ENCODE measurements at regions not wholly inside any gene's neighbourhood (a gene's known extent, or its start where the extent isn't known, plus 50 kb on each side); places are given as distances from the start of the nearest gene placed in this dataset.

DNA sequence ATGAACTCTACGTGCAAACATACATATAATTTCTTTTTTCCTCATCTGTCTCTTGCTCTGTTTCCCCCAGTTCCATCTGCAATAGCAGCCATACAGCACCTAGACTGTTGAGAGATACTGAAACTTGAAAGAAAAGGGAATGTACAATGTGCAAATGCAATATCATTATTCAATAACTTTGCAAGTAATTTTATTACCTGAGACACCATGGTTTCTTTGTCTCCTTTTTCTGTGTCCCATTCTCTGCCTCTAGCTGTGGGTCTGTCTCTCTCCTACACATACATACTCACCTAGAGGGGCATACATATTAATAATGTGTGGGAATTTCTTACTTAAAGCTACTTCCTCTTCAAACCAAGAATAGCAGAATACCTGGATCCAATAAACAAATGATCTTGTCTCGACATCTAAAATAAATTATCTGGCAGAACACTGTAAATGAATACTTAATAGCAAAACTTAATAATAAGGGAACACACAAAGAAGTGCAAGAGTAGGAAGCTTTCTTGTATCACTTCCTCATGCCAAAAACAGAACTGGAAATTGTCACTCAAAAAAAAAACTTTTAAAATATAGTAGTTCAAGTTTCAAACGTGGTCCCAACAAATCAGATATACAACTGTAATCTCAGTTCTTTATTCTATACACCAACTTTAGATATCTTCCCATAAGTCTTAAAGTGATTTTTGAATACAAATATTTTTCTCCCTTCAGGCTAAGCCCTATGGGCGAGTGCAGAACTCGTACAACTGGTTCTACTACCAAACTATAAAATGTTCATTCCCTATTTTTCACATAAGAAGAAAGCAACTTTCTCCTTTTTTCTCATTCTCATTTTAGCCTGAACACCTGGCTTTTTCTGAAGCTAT is 194.6 kb downstream of the NRIP1 start:
- H3K27me3 ChIP-seq = no peaks in the 10 kb centered on the region
- DNase-seq (ENCODE audit: low spot score) = no peak
- TF ChIP-seq, protein P1, sequence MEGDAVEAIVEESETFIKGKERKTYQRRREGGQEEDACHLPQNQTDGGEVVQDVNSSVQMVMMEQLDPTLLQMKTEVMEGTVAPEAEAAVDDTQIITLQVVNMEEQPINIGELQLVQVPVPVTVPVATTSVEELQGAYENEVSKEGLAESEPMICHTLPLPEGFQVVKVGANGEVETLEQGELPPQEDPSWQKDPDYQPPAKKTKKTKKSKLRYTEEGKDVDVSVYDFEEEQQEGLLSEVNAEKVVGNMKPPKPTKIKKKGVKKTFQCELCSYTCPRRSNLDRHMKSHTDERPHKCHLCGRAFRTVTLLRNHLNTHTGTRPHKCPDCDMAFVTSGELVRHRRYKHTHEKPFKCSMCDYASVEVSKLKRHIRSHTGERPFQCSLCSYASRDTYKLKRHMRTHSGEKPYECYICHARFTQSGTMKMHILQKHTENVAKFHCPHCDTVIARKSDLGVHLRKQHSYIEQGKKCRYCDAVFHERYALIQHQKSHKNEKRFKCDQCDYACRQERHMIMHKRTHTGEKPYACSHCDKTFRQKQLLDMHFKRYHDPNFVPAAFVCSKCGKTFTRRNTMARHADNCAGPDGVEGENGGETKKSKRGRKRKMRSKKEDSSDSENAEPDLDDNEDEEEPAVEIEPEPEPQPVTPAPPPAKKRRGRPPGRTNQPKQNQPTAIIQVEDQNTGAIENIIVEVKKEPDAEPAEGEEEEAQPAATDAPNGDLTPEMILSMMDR (IDR thresholded peaks at IDR 0.05) = no peak
- H3K36me3 ChIP-seq = no peaks in the 10 kb centered on the region
- H3K4me1 ChIP-seq = peaks cover 0 to 11% of the 10 kb centered on the region in 2 donors
- no peak overlapping the region for H3K4me3 ChIP-seq
- no peak overlapping the region for H3K27ac ChIP-seq
- H3K9me3 ChIP-seq = no peaks in the 10 kb centered on the region

DNA sequence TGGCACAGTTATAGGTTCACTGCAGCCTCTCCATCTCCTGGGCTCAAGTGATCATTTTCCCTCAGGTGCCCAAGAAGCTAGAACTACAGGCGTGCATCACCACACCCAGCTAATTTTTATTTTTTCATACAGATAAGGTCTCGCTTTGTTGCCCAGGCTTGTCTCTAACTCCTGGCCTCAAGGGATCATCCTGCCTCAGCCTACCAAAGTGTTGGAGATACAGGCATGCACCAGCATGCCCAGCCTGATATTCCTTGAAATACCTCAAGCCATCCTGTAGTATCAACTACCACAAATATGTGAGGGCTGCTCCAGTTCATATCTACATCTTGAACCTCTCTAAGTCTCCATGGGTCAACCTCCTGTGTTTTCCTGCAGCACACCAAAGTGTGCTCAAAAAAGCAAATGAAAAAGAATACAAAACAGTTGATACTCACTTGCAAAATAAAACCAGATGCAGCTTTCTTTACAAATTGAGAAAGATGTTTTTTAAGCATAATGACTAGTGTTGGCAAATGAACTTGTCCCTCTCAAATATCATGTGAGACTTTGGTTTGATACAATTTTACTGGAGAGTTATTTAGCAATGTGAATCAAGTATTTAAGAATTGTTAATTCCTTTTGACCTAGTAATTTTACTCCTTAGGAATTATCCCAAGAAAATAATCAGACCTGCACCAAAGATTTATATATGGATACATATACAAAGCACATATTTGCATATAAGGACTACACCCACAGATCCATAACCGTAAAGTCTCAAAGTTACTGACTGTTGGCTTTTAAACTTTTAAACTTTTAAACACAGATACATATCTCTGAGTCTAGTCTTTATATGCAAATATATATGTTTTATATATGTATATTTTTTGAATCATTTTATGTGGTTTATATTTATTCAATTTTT is 197.7 kb downstream of the NRIP1 start:
- Histone ChIP-seq H3K36me3 (no peaks in the 10 kb centered on the region), H3K9me3 (no peaks in the 10 kb centered on the region), H3K4me1 (peaks cover 0 to 11% of the 10 kb centered on the region in 2 donors), H3K4me3 (no peak overlapping the region), H3K27ac (no peak overlapping the region), H3K27me3 (no peaks in the 10 kb centered on the region)
- TF ChIP-seq, protein P1 (IDR thresholded peaks at IDR 0.05) = no peak
- DNase-seq (ENCODE audit: low spot score) = no peak

DNA sequence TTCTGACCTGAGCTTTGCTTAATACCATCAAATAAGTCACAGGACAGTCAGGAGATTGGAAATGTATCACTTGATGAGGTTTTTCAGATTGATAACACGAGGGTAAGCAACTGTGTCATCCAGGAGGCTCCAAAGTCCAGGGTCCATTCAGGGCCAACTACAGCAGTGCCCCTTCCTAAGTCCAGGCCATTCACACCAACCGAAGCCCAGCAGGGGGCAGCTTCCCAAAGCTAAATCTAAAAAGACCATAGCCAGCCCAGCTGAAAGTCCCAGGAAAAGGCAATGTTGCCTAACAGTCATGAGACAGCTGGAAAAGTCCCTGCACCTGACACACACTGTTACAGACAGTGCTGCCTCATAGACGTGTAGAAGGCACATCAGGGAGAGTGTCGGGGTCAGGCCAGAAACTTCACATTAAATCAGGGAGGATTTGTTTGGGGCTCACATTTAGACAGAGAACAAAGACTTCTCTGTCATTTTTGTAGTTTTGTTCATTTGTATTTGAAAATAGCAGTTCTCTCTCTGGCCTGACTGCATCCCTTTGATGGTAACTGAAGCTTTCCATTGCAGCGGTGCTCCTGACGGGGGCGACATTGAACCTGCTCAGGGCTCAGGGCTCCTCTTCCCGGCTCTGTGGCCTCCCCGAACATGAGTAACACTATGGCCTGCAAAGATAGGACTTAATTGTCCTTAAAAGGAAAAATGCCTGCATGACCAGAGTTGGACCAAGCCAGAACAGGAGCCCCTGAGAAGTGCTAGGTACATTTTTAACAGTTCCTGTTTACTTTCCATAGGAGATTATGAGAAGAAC is 200.4 kb downstream of the NRIP1 start:
- H3K27me3 ChIP-seq = no peaks in the 10 kb centered on the region
- H3K4me1 ChIP-seq = peaks cover 0 to 11% of the 10 kb centered on the region in 2 donors
- no peak overlapping the region for H3K4me3 ChIP-seq
- no peaks in the 10 kb centered on the region for H3K9me3 ChIP-seq
- H3K27ac ChIP-seq = no peak overlapping the region
- DNase-seq (ENCODE audit: low spot score) = peak; percentile 76
- H3K36me3 ChIP-seq = no peaks in the 10 kb centered on the region
- TF ChIP-seq, protein P1 (IDR thresholded peaks at IDR 0.05) = peak; percentile 34 to 73

DNA sequence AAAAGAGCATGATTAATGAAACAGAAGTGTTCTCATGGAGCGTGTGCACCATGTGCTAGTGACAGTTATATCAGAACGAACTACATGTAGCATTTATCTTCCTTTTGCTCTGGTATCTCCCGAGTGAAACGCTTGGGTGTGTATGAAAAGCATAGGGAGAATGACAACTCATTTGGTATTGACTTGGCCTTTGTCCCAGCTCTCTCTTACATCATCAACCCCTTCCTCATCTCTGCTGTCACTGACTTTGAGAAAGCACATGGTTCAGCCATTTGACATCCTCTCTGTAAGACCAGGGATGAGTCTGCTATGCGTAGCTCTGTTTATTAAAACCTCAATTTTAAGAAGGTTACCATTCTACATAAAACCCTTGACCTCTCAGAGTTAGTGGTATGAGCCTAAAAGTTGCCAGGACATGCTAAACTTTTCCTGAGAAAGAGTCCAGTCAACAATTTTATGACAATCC is 201.0 kb downstream of the NRIP1 start:
- Histone ChIP-seq H3K36me3 (no peaks in the 10 kb centered on the region), H3K27me3 (no peaks in the 10 kb centered on the region), H3K27ac (no peak overlapping the region), H3K4me1 (peaks cover 0 to 5% of the 10 kb centered on the region in 2 donors), H3K9me3 (no peaks in the 10 kb centered on the region), H3K4me3 (no peak overlapping the region)
- no peak for DNase-seq (ENCODE audit: low spot score)
- TF ChIP-seq, protein P1 (IDR thresholded peaks at IDR 0.05) = no peak
